H1 (cell line): ENCODE measurements at regions not wholly inside any gene's neighbourhood (a gene's known extent, or its start where the extent isn't known, plus 50 kb on each side); places are given as distances from the start of the nearest gene placed in this dataset.

Experiments
- SRF ChIP-seq: IDR thresholded peaks from 2 replicates; pipeline ENCODE4 v1.6.1; 2011; ENCODE audit warnings: mild to moderate bottlenecking, low read depth, low read length, moderate library complexity

- TF ChIP-seq SRF = no peak
Observed at GRCh38 chr7:106592282-106593027, 68.5 kb downstream of the CCDC71L start (continued).
